ENCODE measurements at regions not wholly inside any gene's neighbourhood (a gene's known extent, or its start where the extent isn't known, plus 50 kb on each side); places are given as distances from the start of the nearest gene placed in this dataset.
"Not testable (repeated sequence)": the region's sequence is repeated elsewhere in the genome, so short reads cannot be mapped to it uniquely, and the experiment has no call there.

DNA sequence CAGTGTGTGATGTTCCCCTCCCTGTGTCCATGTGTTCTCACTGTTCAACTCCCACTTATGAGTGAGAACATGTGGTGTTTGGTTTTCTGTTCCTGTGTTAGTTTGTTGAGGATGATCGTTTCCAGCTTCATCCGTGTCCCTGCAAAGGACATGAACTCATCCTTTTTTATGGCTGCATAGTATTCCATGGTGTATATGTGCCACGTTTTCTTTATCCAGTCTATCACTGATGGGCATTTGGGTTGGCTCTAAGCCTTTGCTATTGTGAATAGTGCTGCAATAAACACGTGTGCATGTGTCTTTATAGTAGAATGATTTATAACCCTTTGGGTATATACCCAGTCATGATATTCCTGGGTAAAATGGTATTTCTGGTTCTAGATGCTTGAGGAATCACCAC is 316.6 kb upstream of the KCNMB2 start:
- not testable (repeated sequence) for TF ChIP-seq EZH2 (IDR thresholded peaks at IDR 0.05); POLR2AphosphoS5 (IDR thresholded peaks at IDR 0.05; ENCODE audit: borderline replicate concordance, low read depth, low read length)

Measured in SK-N-MC (cell line).